NCI-H82 (cell line): ENCODE measurements at regions not wholly inside any gene's neighbourhood (a gene's known extent, or its start where the extent isn't known, plus 50 kb on each side); places are given as distances from the start of the nearest gene placed in this dataset.

Source experiments
- DNase-seq: peaks from one replicate; lab custom pipeline; 2025; lab: John Stamatoyannopoulos, UW

GRCh38 chr15:96672629-96673028 is 342.1 kb downstream of the NR2F2 start:
- DNase-seq: no peak

- no peak for DNase-seq
These were observed 347.9 kb downstream of the NR2F2 start for GRCh38 chr15:96678386-96678785.

- DNase-seq: no peak
These were observed 357.0 kb downstream of the NR2F2 start for GRCh38 chr15:96687388-96688107.

GRCh38 chr15:96690733-96691132 is 360.2 kb downstream of the NR2F2 start:
- DNase-seq: no peak

GRCh38 chr15:96692826-96693225 is 362.3 kb downstream of the NR2F2 start:
- no peak for DNase-seq

- no peak for DNase-seq
These were observed 363.0 kb downstream of the NR2F2 start for GRCh38 chr15:96693515-96693914.

GRCh38 chr15:96693990-96694517 is 363.6 kb downstream of the NR2F2 start:
- no peak for DNase-seq

- no peak for DNase-seq
These were observed 364.9 kb downstream of the NR2F2 start for GRCh38 chr15:96695426-96695825.

- no peak for DNase-seq
These were observed 369.4 kb downstream of the NR2F2 start for GRCh38 chr15:96699871-96700401.

GRCh38 chr15:96700555-96700954 is 370.1 kb downstream of the NR2F2 start:
- DNase-seq: no peak

GRCh38 chr15:96701443-96701842 is 370.9 kb downstream of the NR2F2 start:
- no peak for DNase-seq

- no peak for DNase-seq
These were observed 371.4 kb downstream of the NR2F2 start for GRCh38 chr15:96701877-96702276.

GRCh38 chr15:96702589-96702988 is 372.1 kb downstream of the NR2F2 start:
- DNase-seq: no peak

GRCh38 chr15:96703091-96703490 is 372.6 kb downstream of the NR2F2 start:
- DNase-seq: no peak

GRCh38 chr15:96703794-96704550 is 373.5 kb downstream of the NR2F2 start:
- DNase-seq: no peak

GRCh38 chr15:96716075-96716474 is 385.6 kb downstream of the NR2F2 start:
- no peak for DNase-seq

GRCh38 chr15:96716478-96716877 is 386.0 kb downstream of the NR2F2 start:
- DNase-seq: no peak

GRCh38 chr15:96720251-96720650 is 389.8 kb downstream of the NR2F2 start:
- DNase-seq: no peak

- no peak for DNase-seq
These were observed 390.2 kb downstream of the NR2F2 start for GRCh38 chr15:96720656-96721055.

GRCh38 chr15:96728591-96728990 is 398.1 kb downstream of the NR2F2 start:
- DNase-seq: no peak

GRCh38 chr15:96732704-96733103 is 402.2 kb downstream of the NR2F2 start:
- no peak for DNase-seq

- DNase-seq: no peak
These were observed 403.2 kb downstream of the NR2F2 start for GRCh38 chr15:96733721-96734120.

- DNase-seq: no peak
These were observed 405.2 kb downstream of the NR2F2 start for GRCh38 chr15:96735632-96736240.
